H9 (cell line): ENCODE measurements at regions not wholly inside any gene's neighbourhood (a gene's known extent, or its start where the extent isn't known, plus 50 kb on each side); places are given as distances from the start of the nearest gene placed in this dataset.

Experiments
- DNase-seq: peaks from one replicate; pipeline ENCODE4 v3.0.0-alpha.2; 2017
- H2AFZ ChIP-seq: one replicate; pipeline ENCODE4 v1.6.1; 2013; ENCODE audit warnings: mild to moderate bottlenecking, low read length, control low read depth, moderate library complexity
- H2AK5ac ChIP-seq: 2 replicates; pipeline ENCODE4 v1.6.1; 2013; ENCODE audit warnings: low read length, control low read depth, mixed read lengths; ENCODE audit not compliant: insufficient read length
- H2BK120ac ChIP-seq: one replicate; pipeline ENCODE4 v1.6.1; 2013; ENCODE audit warnings: low read depth, mild to moderate bottlenecking, low read length, control low read depth, inconsistent platforms; ENCODE audit not compliant: poor library complexity, severe bottlenecking
- H2BK12ac ChIP-seq: 2 replicates; pipeline ENCODE4 v1.6.1; 2013; ENCODE audit warnings: low read length, control low read depth, mixed read lengths, low read depth; ENCODE audit not compliant: insufficient read length
- H2BK15ac ChIP-seq: 2 replicates; pipeline ENCODE4 v1.6.1; 2013; ENCODE audit warnings: low read depth, low read length, control low read depth
- H2BK20ac ChIP-seq: one replicate; pipeline ENCODE4 v1.6.1; 2013; ENCODE audit warnings: low read depth, mild to moderate bottlenecking, low read length, control low read depth, inconsistent platforms; ENCODE audit not compliant: poor library complexity, severe bottlenecking
- H2BK5ac ChIP-seq: 2 replicates; pipeline ENCODE4 v1.6.1; 2013; ENCODE audit warnings: low read length, control low read depth, mixed read lengths; ENCODE audit not compliant: insufficient read length
- H3K14ac ChIP-seq: 2 replicates; pipeline ENCODE4 v1.6.1; 2013; ENCODE audit warnings: low read length, control low read depth; ENCODE audit not compliant: insufficient read depth
- H3K18ac ChIP-seq: 2 replicates; pipeline ENCODE4 v1.6.1; 2013; ENCODE audit warnings: low read depth, mild to moderate bottlenecking, mixed read lengths, low read length, control low read depth; ENCODE audit not compliant: insufficient read length
- H3K23ac ChIP-seq: 2 replicates; pipeline ENCODE4 v1.6.1; 2013; ENCODE audit warnings: low read length, control low read depth, mixed read lengths, low read depth; ENCODE audit not compliant: insufficient read length
- H3K23me2 ChIP-seq: 2 replicates; pipeline ENCODE4 v1.6.1; 2013; ENCODE audit warnings: low read depth, mild to moderate bottlenecking, mixed read lengths, low read length, control low read depth; ENCODE audit not compliant: insufficient read length, poor library complexity, severe bottlenecking
- H3K27ac ChIP-seq: 2 replicates; pipeline ENCODE4 v1.5.1; 2013; ENCODE audit warnings: low read length, control low read depth, mixed read lengths, low read depth; ENCODE audit not compliant: insufficient read length
- H3K27me3 ChIP-seq: 2 replicates; pipeline ENCODE4 v1.6.1; 2013; ENCODE audit warnings: low read length, control low read depth, inconsistent platforms; ENCODE audit not compliant: insufficient read depth
- H3K4ac ChIP-seq: 2 replicates; pipeline ENCODE4 v1.6.1; 2013; ENCODE audit warnings: low read depth, mild to moderate bottlenecking, control low read depth, inconsistent platforms, low read length, moderate library complexity
- H3K4me1 ChIP-seq: 2 replicates; pipeline ENCODE4 v1.6.1; 2013; ENCODE audit warnings: low read length, control low read depth, inconsistent platforms; ENCODE audit not compliant: insufficient read depth
- H3K4me2 ChIP-seq: 2 replicates; pipeline ENCODE4 v1.6.1; 2013; ENCODE audit warnings: low read length, control low read depth, mixed read lengths; ENCODE audit not compliant: insufficient read length, insufficient read depth
- H3K56ac ChIP-seq: 2 replicates; pipeline ENCODE4 v1.6.1; 2013; ENCODE audit warnings: low read depth, mild to moderate bottlenecking, mixed read lengths, low read length, control low read depth; ENCODE audit not compliant: insufficient read length
- H3K79me1 ChIP-seq: 2 replicates; pipeline ENCODE4 v1.6.1; 2013; ENCODE audit warnings: low read depth, mild to moderate bottlenecking, moderate library complexity, low read length, control low read depth, inconsistent platforms; ENCODE audit not compliant: insufficient read depth, poor library complexity, severe bottlenecking
- H3K79me2 ChIP-seq: 2 replicates; pipeline ENCODE4 v1.6.1; 2013; ENCODE audit warnings: low read length, control low read depth, inconsistent platforms; ENCODE audit not compliant: insufficient read depth
- H3K9ac ChIP-seq: 2 replicates; pipeline ENCODE4 v1.6.1; 2013; ENCODE audit warnings: low read length, control low read depth, mixed read lengths; ENCODE audit not compliant: insufficient read length; ENCODE audit errors: extremely low read depth
- H3K9me3 ChIP-seq: one replicate; pipeline ENCODE4 v1.6.1; 2013; ENCODE audit warnings: low read depth, low read length, inconsistent platforms; ENCODE audit not compliant: control insufficient read depth
- H3T11ph ChIP-seq: one replicate; pipeline ENCODE4 v1.6.1; 2013; ENCODE audit warnings: mild to moderate bottlenecking, low read length, control low read depth, inconsistent platforms
- H4K20me1 ChIP-seq: one replicate; pipeline ENCODE4 v1.6.1; 2013; ENCODE audit not compliant: control insufficient read depth, insufficient read length, insufficient read depth
- H4K5ac ChIP-seq: 2 replicates; pipeline ENCODE4 v1.6.1; 2013; ENCODE audit warnings: low read depth, mild to moderate bottlenecking, mixed read lengths, low read length, control low read depth; ENCODE audit not compliant: insufficient read length
- H4K8ac ChIP-seq: replicated peaks from 2 replicates; pipeline ENCODE4 v1.6.1; 2013; ENCODE audit warnings: low read length, control low read depth, mixed read lengths, low read depth; ENCODE audit not compliant: insufficient read length
- H4K91ac ChIP-seq: 2 replicates; pipeline ENCODE4 v1.6.1; 2013; ENCODE audit warnings: low read depth, mild to moderate bottlenecking, moderate library complexity, mixed read lengths, low read length, control low read depth; ENCODE audit not compliant: insufficient read length
- H3K27ac Mint-ChIP-seq, 3 experiments: 2 replicates in 2 of 3; 3 replicates in 1 of 3; pipeline ENCODE4 v1.8.0; 2020 to 2021; ENCODE audit warnings: mixed read lengths in 3 of 3, mild to moderate bottlenecking in 1 of 3, moderate library complexity in 1 of 3
- H3K27me3 Mint-ChIP-seq: 2 replicates; pipeline ENCODE4 v1.8.0; 2021; ENCODE audit warnings: low read depth, mild to moderate bottlenecking, moderate library complexity, mixed read lengths
- H3K36me3 Mint-ChIP-seq, 3 experiments: 2 replicates in 2 of 3; 3 replicates in 1 of 3; pipeline ENCODE4 v1.8.0; 2020 to 2021; ENCODE audit warnings: low read depth in 3 of 3, mixed read lengths in 3 of 3; ENCODE audit not compliant: insufficient read depth in 1 of 3
- H3K4me1 Mint-ChIP-seq, 2 experiments: 2 replicates each; pipeline ENCODE4 v1.8.0; 2020; ENCODE audit warnings: mixed read lengths in 2 of 2
- H3K4me3 Mint-ChIP-seq, 2 experiments: 2 replicates in 1 of 2; 3 replicates in 1 of 2; pipeline ENCODE4 v1.8.0; 2020 to 2021; ENCODE audit warnings: mild to moderate bottlenecking in 2 of 2, mixed read lengths in 2 of 2, moderate library complexity in 1 of 2
- H3K9me3 Mint-ChIP-seq, 2 experiments: 2 replicates in 1 of 2; 3 replicates in 1 of 2; pipeline ENCODE4 v1.8.0; 2020; ENCODE audit warnings: mild to moderate bottlenecking in 2 of 2, mixed read lengths in 2 of 2, moderate library complexity in 1 of 2
- WGBS: extraction: QIAGEN DNeasy Blood & Tissue Kit; methylation state at CpG from one replicate; pipeline ENCODE4 v1.1.7; 2013; ENCODE audit warnings: missing lambda C conversion rate, low lambda C conversion rate, mixed read lengths; ENCODE audit not compliant: insufficient read length; ENCODE audit errors: extremely low coverage; 5-methylcytosine and 5-hydroxymethylcytosine counted together
- TF ChIP-seq, protein P1 (sequence below): fragments of 200-600 bp; sonication (generic); conservative IDR thresholded peaks from 3 replicates; pipeline ENCODE4 v1.8.0; 2021; ENCODE audit warnings: antibody characterized with exemption, mild to moderate bottlenecking

- Histone ChIP-seq H3T11ph (no peak overlapping the region), H4K5ac (no peak overlapping the region), H3K27me3 (no peaks in the 10 kb centered on the region), H3K4me2 (no peak overlapping the region), H3K79me2 (no peaks in the 10 kb centered on the region), H3K4me1 (no peaks in the 10 kb centered on the region), H2AFZ (no peak overlapping the region), H2BK120ac (no peak overlapping the region), H2BK5ac (no peak overlapping the region), H3K14ac (no peak overlapping the region), H3K4ac (no peak overlapping the region), H3K23ac (no peak overlapping the region), H4K91ac (no peak overlapping the region), H3K23me2 (no peaks in the 10 kb centered on the region), H3K27ac (no peak overlapping the region), H3K9ac (no peak overlapping the region), H2BK12ac (no peak overlapping the region), H3K18ac (no peak overlapping the region), H2BK20ac (no peak overlapping the region), H3K79me1 (no peaks in the 10 kb centered on the region), H2AK5ac (no peak overlapping the region), H3K9me3 (no peaks in the 10 kb centered on the region), H2BK15ac (no peak overlapping the region), H4K8ac (no peak overlapping the region), H3K56ac (no peak overlapping the region), H4K20me1 (no peaks in the 10 kb centered on the region)
- H3K9me3 Mint-ChIP-seq, result no peaks in the 10 kb centered on the region
- no peaks in the 10 kb centered on the region for H3K27me3 Mint-ChIP-seq
- H3K4me1 Mint-ChIP-seq, result peaks cover 3 to 6% of the 10 kb centered on the region in 2 experiments
- no peaks in the 10 kb centered on the region for H3K36me3 Mint-ChIP-seq
- no peak overlapping the region for H3K27ac Mint-ChIP-seq
- TF ChIP-seq, protein P1, sequence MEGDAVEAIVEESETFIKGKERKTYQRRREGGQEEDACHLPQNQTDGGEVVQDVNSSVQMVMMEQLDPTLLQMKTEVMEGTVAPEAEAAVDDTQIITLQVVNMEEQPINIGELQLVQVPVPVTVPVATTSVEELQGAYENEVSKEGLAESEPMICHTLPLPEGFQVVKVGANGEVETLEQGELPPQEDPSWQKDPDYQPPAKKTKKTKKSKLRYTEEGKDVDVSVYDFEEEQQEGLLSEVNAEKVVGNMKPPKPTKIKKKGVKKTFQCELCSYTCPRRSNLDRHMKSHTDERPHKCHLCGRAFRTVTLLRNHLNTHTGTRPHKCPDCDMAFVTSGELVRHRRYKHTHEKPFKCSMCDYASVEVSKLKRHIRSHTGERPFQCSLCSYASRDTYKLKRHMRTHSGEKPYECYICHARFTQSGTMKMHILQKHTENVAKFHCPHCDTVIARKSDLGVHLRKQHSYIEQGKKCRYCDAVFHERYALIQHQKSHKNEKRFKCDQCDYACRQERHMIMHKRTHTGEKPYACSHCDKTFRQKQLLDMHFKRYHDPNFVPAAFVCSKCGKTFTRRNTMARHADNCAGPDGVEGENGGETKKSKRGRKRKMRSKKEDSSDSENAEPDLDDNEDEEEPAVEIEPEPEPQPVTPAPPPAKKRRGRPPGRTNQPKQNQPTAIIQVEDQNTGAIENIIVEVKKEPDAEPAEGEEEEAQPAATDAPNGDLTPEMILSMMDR, result no peak
- DNase-seq, result no peak
- no peak overlapping the region for H3K4me3 Mint-ChIP-seq
- WGBS, result no CpG with 5 or more reads among the region's 3 CpGs
These were observed 134.0 kb downstream of the GXYLT1 start for GRCh38 chr12:42010715-42011114.
